ENCODE measurements at regions not wholly inside any gene's neighbourhood (a gene's known extent, or its start where the extent isn't known, plus 50 kb on each side); places are given as distances from the start of the nearest gene placed in this dataset.

- H3K4me3 ChIP-seq (ENCODE audit: low read depth in 2 of 2, low read length in 2 of 2), result no peak overlapping the region
Measured at GRCh38 chr4:117610706-117611308, 423.5 kb upstream of the NDST3 start.

GRCh38 chr4:117621673-117622072, 412.6 kb upstream of the NDST3 start:
- intact Hi-C loops (cut with micrococcal nuclease; ENCODE audit: unreplicated experiment), result no loop called here
- no TSS peak for BruUV-seq (replicated peaks)
- ChIA-PET CTCF (no interaction called here), POLR2A (no interaction called here)
- H3K36me3 ChIP-seq (ENCODE audit: control insufficient read depth, insufficient read depth, low read length), result no peaks in the 10 kb centered on the region
- no peaks in the 10 kb centered on the region for H3K9me3 ChIP-seq (ENCODE audit: control insufficient read depth, insufficient read depth, low read depth, low read length)
- H3K4me3 ChIP-seq (ENCODE audit: low read depth in 2 of 2, low read length in 2 of 2), result no peak overlapping the region
- no peak overlapping the region for H3K27ac ChIP-seq (ENCODE audit: low read length)
- DNase-seq (ENCODE audit: low read depth, low spot score) (no peak), ATAC-seq (no peak)
- no peaks in the 10 kb centered on the region for H3K27me3 ChIP-seq (ENCODE audit: control insufficient read depth, insufficient read depth, low read length)
- in situ Hi-C loops (cut with HindIII; ENCODE audit: low pct_unique_long_range_greater_than_20kb, low sequenced_read_pairs), result no loop called here
- no peaks in the 10 kb centered on the region for H3K4me1 ChIP-seq (ENCODE audit: control insufficient read depth, insufficient read depth, low read length)
- TF ChIP-seq SIN3A (IDR thresholded peaks at IDR 0.05; ENCODE audit: borderline replicate concordance, insufficient read depth, low read depth, low read length), result no peak
- no peak for TF ChIP-seq CTCF (IDR thresholded peaks at IDR 0.05)
- no peak for TF ChIP-seq REST (IDR thresholded peaks at IDR 0.05; ENCODE audit: insufficient read depth in 1 of 2, low read depth in 2 of 2, low read length in 1 of 2)
- no peak for TF ChIP-seq POLR2AphosphoS5 (IDR thresholded peaks at IDR 0.05; ENCODE audit: low read depth, low read length)
- TF ChIP-seq TCF7L2 (IDR thresholded peaks at IDR 0.05; ENCODE audit: low read depth, low read length), result no peak

More at GRCh38 chr4:117610706-117611308, 423.5 kb upstream of the NDST3 start:
- ChIA-PET CTCF (no interaction called here), POLR2A (no interaction called here)
- Histone ChIP-seq H3K4me1 (ENCODE audit: control insufficient read depth, insufficient read depth, low read length) (no peaks in the 10 kb centered on the region), H3K9me3 (ENCODE audit: control insufficient read depth, insufficient read depth, low read depth, low read length) (no peaks in the 10 kb centered on the region), H3K27ac (ENCODE audit: low read length) (no peak overlapping the region), H3K27me3 (ENCODE audit: control insufficient read depth, insufficient read depth, low read length) (no peaks in the 10 kb centered on the region), H3K36me3 (ENCODE audit: control insufficient read depth, insufficient read depth, low read length) (no peaks in the 10 kb centered on the region)
- DNase-seq (ENCODE audit: low read depth, low spot score), result no peak
- TF ChIP-seq CTCF (IDR thresholded peaks at IDR 0.05) (no peak), TCF7L2 (IDR thresholded peaks at IDR 0.05; ENCODE audit: low read depth, low read length) (no peak), SIN3A (IDR thresholded peaks at IDR 0.05; ENCODE audit: borderline replicate concordance, insufficient read depth, low read depth, low read length) (no peak), REST (IDR thresholded peaks at IDR 0.05; ENCODE audit: insufficient read depth in 1 of 2, low read depth in 2 of 2, low read length in 1 of 2) (no peak), POLR2AphosphoS5 (IDR thresholded peaks at IDR 0.05; ENCODE audit: low read depth, low read length) (no peak)
- no peak for ATAC-seq
- BruUV-seq (replicated peaks), result no TSS peak
- intact Hi-C loops (cut with micrococcal nuclease; ENCODE audit: unreplicated experiment) (no loop called here), in situ Hi-C loops (cut with HindIII; ENCODE audit: low pct_unique_long_range_greater_than_20kb, low sequenced_read_pairs) (no loop called here)
